Astrocyte of the cerebellum (primary cell): ENCODE measurements at regions not wholly inside any gene's neighbourhood (a gene's known extent, or its start where the extent isn't known, plus 50 kb on each side); places are given as distances from the start of the nearest gene placed in this dataset.

ENCODE experiments used
- DNase-seq: peaks from one replicate; pipeline ENCODE4 v3.0.0-alpha.2; 2011; ENCODE audit warnings: low read depth
- H3K4me3 ChIP-seq: 2 replicates; pipeline ENCODE4 v1.5.1; 2011; ENCODE audit warnings: mild to moderate bottlenecking, low read depth, low read length, moderate library complexity
- CTCF ChIP-seq: IDR thresholded peaks from 2 replicates; pipeline ENCODE4 v1.5.1; 2012; ENCODE audit warnings: low read length, low read depth, moderate library complexity, mild to moderate bottlenecking; ENCODE audit errors: missing control alignments
- in situ Hi-C: cut with HindIII; loops from 2 replicates; pipeline ENCODE4 v1.10.0; 2017; ENCODE audit warnings: low sequenced_read_pairs

- TF ChIP-seq CTCF: no peak
- in situ Hi-C loops: no loop called here
- DNase-seq: no peak
- no peak overlapping the region for H3K4me3 ChIP-seq
Observed at GRCh38 chr5:23053846-23054245, 200.7 kb upstream of the CDH12 start.

DNA sequence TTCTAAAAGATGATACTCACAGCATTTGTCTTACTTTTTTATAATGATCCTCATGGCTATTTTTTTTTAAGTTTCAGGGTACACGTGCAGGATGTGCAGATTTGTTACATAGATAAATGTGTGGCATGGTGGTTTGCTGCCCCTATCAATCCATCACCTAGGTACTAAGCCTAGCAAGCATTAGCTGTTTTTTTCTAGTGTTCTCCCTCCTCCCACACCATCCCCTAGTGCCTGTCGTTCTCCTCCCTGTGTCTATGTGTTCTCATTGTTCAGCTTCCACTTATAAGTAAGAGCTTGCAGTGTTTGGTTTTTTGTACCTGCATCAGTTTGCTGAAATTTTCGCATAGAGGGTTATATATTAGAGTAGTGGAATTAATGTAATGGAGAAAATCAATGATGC, 189.1 kb upstream of the CDH12 start:
- DNase-seq: no peak
- H3K4me3 ChIP-seq: no peak overlapping the region
- in situ Hi-C loops: no loop called here
- no peak for TF ChIP-seq CTCF

GRCh38 chr5:23035555-23036090, 182.5 kb upstream of the CDH12 start:
- in situ Hi-C loops: no loop called here
- H3K4me3 ChIP-seq: no peak overlapping the region
- no peak for TF ChIP-seq CTCF
- no peak for DNase-seq

DNA sequence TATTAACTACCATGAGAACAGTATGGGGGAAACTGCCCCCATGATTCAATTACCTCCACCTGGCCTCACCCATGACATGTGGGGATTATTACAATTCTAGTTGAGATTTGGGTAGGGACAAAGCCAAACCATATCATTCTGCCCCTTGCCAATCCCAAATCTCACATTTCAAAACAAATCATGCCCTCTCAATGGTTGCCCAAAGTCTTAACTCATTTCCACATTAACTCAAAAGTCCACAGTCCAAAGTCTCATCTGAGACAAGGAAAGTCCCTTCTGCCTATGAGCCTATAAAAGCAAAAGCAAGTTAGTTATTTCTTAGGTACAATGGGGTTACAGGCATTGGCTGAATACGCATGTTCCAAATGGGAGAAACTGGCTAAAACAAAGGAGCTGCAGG, 180.7 kb upstream of the CDH12 start:
- in situ Hi-C loops: loop anchor here (5.0 kb wide), 1 partner anchor 52 kb away; no protein-coding TSS in a partner anchor
- no peak for DNase-seq
- no peak for TF ChIP-seq CTCF
- H3K4me3 ChIP-seq: no peak overlapping the region

GRCh38 chr5:23029290-23029689, 176.1 kb upstream of the CDH12 start:
- no peak for TF ChIP-seq CTCF
- no peak overlapping the region for H3K4me3 ChIP-seq
- in situ Hi-C loops: no loop called here
- no peak for DNase-seq

- TF ChIP-seq CTCF: no peak
- in situ Hi-C loops: no loop called here
- no peak overlapping the region for H3K4me3 ChIP-seq
- no peak for DNase-seq
Observed at GRCh38 chr5:23028445-23029021, 175.4 kb upstream of the CDH12 start.
